Stimulated activated CD4-positive, alpha-beta T cell treated with anti-CD3 and anti-CD28 coated beads, Interleukin-2, amount 100 ng/mL, for 24 hours (primary cell): ENCODE measurements at regions not wholly inside any gene's neighbourhood (a gene's known extent, or its start where the extent isn't known, plus 50 kb on each side); places are given as distances from the start of the nearest gene placed in this dataset.

Source experiments
- DNase-seq, 2 donors: peaks; one replicate each; pipeline ENCODE4 v3.0.0-alpha.2; 2020

- no peak for DNase-seq
Observed at GRCh38 chr9:89775641-89776040, 170.8 kb downstream of the GADD45G start.

- no peak for DNase-seq
Observed at GRCh38 chr9:89776795-89777525, 172.1 kb downstream of the GADD45G start.

- no peak for DNase-seq
Observed at GRCh38 chr9:89777544-89777943, 172.7 kb downstream of the GADD45G start.

- no peak for DNase-seq
Observed at GRCh38 chr9:89778100-89779090, 173.6 kb downstream of the GADD45G start.

GRCh38 chr9:89779405-89780203, 174.8 kb downstream of the GADD45G start:
- no peak for DNase-seq

- no peak for DNase-seq
Observed at GRCh38 chr9:89780959-89781358, 176.1 kb downstream of the GADD45G start.

- peak in 1 of 2 donors; percentile 28 for DNase-seq
Observed at GRCh38 chr9:89781838-89782540, 177.2 kb downstream of the GADD45G start.

- no peak for DNase-seq
Observed at GRCh38 chr9:89786655-89787054, 181.8 kb downstream of the GADD45G start.

GRCh38 chr9:89787595-89787994, 182.8 kb downstream of the GADD45G start:
- no peak for DNase-seq

GRCh38 chr9:89788434-89788833, 183.6 kb downstream of the GADD45G start:
- no peak for DNase-seq

GRCh38 chr9:89789922-89790510, 185.2 kb downstream of the GADD45G start:
- no peak for DNase-seq

- DNase-seq: no peak
Observed at GRCh38 chr9:89790542-89791109, 185.8 kb downstream of the GADD45G start.

- no peak for DNase-seq
Observed at GRCh38 chr9:89791754-89792153, 186.9 kb downstream of the GADD45G start.

- no peak for DNase-seq
Observed at GRCh38 chr9:89792189-89793123, 187.6 kb downstream of the GADD45G start.

GRCh38 chr9:89793124-89793495, 188.3 kb downstream of the GADD45G start:
- DNase-seq: no peak

- no peak for DNase-seq
Observed at GRCh38 chr9:89793551-89793950, 188.7 kb downstream of the GADD45G start.

GRCh38 chr9:89794918-89795317, 190.1 kb downstream of the GADD45G start:
- DNase-seq: no peak

- DNase-seq: no peak
Observed at GRCh38 chr9:89795538-89796195, 190.9 kb downstream of the GADD45G start.

- DNase-seq: no peak
Observed at GRCh38 chr9:89796606-89797005, 191.8 kb downstream of the GADD45G start.

GRCh38 chr9:89797255-89797654, 192.4 kb downstream of the GADD45G start:
- no peak for DNase-seq
